ENCODE measurements at regions not wholly inside any gene's neighbourhood (a gene's known extent, or its start where the extent isn't known, plus 50 kb on each side); places are given as distances from the start of the nearest gene placed in this dataset.
"Not testable (repeated sequence)": the region's sequence is repeated elsewhere in the genome, so short reads cannot be mapped to it uniquely, and the experiment has no call there.

GRCh38 chr6:40152701-40153436 lies 218.6 kb upstream of the MOCS1 start:
- no peaks in the 10 kb centered on the region for H3K9me3 Mint-ChIP-seq
- no peak for DNase-seq
- H3K4me3 Mint-ChIP-seq: no peak overlapping the region
- no peaks in the 10 kb centered on the region for H3K4me1 Mint-ChIP-seq (ENCODE audit: low read depth)
- no peak for ATAC-seq
- H3K27me3 Mint-ChIP-seq (ENCODE audit: low read depth): peaks cover 5% of the 10 kb centered on the region
- no peaks in the 10 kb centered on the region for H3K36me3 Mint-ChIP-seq (ENCODE audit: insufficient read depth)

GRCh38 chr6:40152196-40152595 lies 217.9 kb upstream of the MOCS1 start:
- Mint-ChIP-seq H3K4me3 (no peak overlapping the region), H3K4me1 (ENCODE audit: low read depth) (no peaks in the 10 kb centered on the region), H3K36me3 (ENCODE audit: insufficient read depth) (no peaks in the 10 kb centered on the region), H3K27me3 (ENCODE audit: low read depth) (peaks cover 7% of the 10 kb centered on the region), H3K9me3 (no peaks in the 10 kb centered on the region)
- no peak for DNase-seq
- ATAC-seq: no peak

- no peak for ATAC-seq
- no peak for DNase-seq
- Mint-ChIP-seq H3K9me3 (no peaks in the 10 kb centered on the region), H3K36me3 (ENCODE audit: insufficient read depth) (no peaks in the 10 kb centered on the region), H3K27me3 (ENCODE audit: low read depth) (peaks cover 2% of the 10 kb centered on the region), H3K4me1 (ENCODE audit: low read depth) (no peaks in the 10 kb centered on the region), H3K4me3 (no peak overlapping the region)
Observed at GRCh38 chr6:40148882-40149573, 214.8 kb upstream of the MOCS1 start.

DNA sequence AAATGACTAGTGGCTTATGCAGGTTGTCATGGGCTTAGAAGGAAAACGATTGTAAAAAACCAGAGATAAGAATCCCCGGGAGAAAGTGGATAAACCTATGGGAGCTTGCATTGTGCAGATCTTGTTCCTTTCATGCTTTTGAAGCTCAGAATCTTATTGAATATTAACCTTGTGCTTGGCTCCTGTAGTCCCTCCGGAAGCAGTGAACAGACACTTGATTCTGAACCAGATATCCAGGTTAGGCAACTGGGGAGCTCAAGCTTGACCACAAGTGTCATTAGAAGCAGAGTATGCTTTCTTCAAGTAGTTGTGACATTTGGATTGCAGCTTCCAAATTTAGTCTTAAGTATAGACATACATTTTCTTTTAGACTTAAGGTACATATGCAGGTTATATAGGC lies 212.6 kb upstream of the MOCS1 start:
- Mint-ChIP-seq H3K4me1 (ENCODE audit: low read depth) (no peaks in the 10 kb centered on the region), H3K9me3 (no peaks in the 10 kb centered on the region), H3K36me3 (ENCODE audit: insufficient read depth) (no peaks in the 10 kb centered on the region), H3K4me3 (no peak overlapping the region), H3K27me3 (ENCODE audit: low read depth) (peaks cover 2% of the 10 kb centered on the region)
- no peak for ATAC-seq
- DNase-seq: no peak

- no peak for DNase-seq
- no peak overlapping the region for H3K4me3 Mint-ChIP-seq
- no peaks in the 10 kb centered on the region for H3K36me3 Mint-ChIP-seq (ENCODE audit: insufficient read depth)
- peaks cover 9% of the 10 kb centered on the region for H3K9me3 Mint-ChIP-seq
- H3K4me1 Mint-ChIP-seq (ENCODE audit: low read depth): no peaks in the 10 kb centered on the region
- peaks cover 2% of the 10 kb centered on the region for H3K27me3 Mint-ChIP-seq (ENCODE audit: low read depth)
- no peak for ATAC-seq
Observed at GRCh38 chr6:40139447-40139846, 205.2 kb upstream of the MOCS1 start.

DNA sequence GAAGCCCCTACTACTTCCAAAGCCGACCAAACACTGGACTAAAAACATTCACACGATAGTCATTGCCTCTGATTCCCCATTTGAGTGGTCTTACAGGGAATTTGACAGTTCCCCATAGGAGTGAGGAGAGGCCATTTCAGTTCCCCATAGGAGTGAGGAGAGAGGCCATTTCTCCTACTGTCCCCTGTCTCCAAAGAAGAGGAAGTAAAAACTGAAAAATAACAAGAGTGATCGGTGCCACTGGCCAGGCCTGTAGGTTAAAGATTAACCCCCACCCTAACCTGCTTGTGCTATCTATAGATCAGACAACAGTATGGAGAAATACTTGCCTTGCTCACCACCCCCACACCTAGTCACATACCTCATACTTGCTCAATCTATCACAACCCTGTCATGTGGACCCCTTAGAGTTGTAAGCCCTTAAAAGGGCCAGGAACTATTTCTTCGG lies 204.0 kb upstream of the MOCS1 start:
- Mint-ChIP-seq H3K36me3 (ENCODE audit: insufficient read depth) (no peaks in the 10 kb centered on the region), H3K9me3 (peaks cover 10% of the 10 kb centered on the region), H3K4me1 (ENCODE audit: low read depth) (no peaks in the 10 kb centered on the region), H3K27me3 (ENCODE audit: low read depth) (peaks cover 2% of the 10 kb centered on the region), H3K4me3 (no peak overlapping the region)
- DNase-seq: no peak
- no peak for ATAC-seq

DNA sequence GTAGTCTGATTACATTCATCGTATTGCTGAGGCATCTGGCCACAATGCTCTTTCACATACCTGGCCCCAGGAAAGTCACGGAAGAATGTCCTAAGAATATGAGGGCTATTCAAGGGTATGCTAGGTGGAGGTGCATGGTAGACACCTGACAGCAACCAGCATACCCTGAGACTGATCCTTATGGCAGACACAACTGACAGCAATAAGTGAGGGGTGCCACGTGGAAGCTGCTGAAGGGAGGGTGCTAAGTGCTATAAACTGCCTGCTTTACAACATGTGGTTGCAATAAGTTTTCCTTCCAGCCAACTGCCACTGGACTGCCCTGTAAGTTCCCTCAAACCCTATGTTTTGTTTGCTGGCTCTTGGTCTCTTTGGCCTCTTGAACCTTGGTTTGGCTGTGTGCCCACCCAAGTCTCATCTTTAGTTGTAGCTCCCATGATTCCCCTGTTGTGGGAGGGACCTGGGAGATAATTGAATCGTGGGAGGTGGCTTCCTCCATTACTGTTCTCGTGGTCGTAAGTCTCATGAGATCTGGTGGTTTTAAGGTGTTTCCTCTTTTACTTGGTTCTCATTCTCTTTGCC lies 201.3 kb upstream of the MOCS1 start:
- no peak for DNase-seq
- Mint-ChIP-seq H3K4me1 (ENCODE audit: low read depth) (no peaks in the 10 kb centered on the region), H3K36me3 (ENCODE audit: insufficient read depth) (no peaks in the 10 kb centered on the region), H3K4me3 (no peak overlapping the region), H3K27me3 (ENCODE audit: low read depth) (no peaks in the 10 kb centered on the region), H3K9me3 (peaks cover 10% of the 10 kb centered on the region)
- ATAC-seq: no peak

GRCh38 chr6:40133981-40134380 lies 199.7 kb upstream of the MOCS1 start:
- ATAC-seq; H3K4me3 Mint-ChIP-seq; H3K9me3 Mint-ChIP-seq; H3K27me3 Mint-ChIP-seq (ENCODE audit: low read depth); H3K36me3 Mint-ChIP-seq (ENCODE audit: insufficient read depth); H3K4me1 Mint-ChIP-seq (ENCODE audit: low read depth); DNase-seq: not testable (repeated sequence)

- H3K9me3 Mint-ChIP-seq: peaks cover 10% of the 10 kb centered on the region
- ATAC-seq (no peak), DNase-seq (no peak)
- no peaks in the 10 kb centered on the region for H3K36me3 Mint-ChIP-seq (ENCODE audit: insufficient read depth)
- no peak overlapping the region for H3K4me3 Mint-ChIP-seq
- H3K4me1 Mint-ChIP-seq (ENCODE audit: low read depth): no peaks in the 10 kb centered on the region
- no peaks in the 10 kb centered on the region for H3K27me3 Mint-ChIP-seq (ENCODE audit: low read depth)
Observed at GRCh38 chr6:40131675-40132074, 197.4 kb upstream of the MOCS1 start.

GRCh38 chr6:40128127-40128526 lies 193.9 kb upstream of the MOCS1 start:
- ATAC-seq: no peak
- no peak for DNase-seq
- Mint-ChIP-seq H3K36me3 (ENCODE audit: insufficient read depth) (no peaks in the 10 kb centered on the region), H3K4me3 (no peak overlapping the region), H3K9me3 (no peaks in the 10 kb centered on the region), H3K27me3 (ENCODE audit: low read depth) (no peaks in the 10 kb centered on the region), H3K4me1 (ENCODE audit: low read depth) (no peaks in the 10 kb centered on the region)

- ATAC-seq (no peak), DNase-seq (no peak)
- Mint-ChIP-seq H3K4me1 (ENCODE audit: low read depth) (no peaks in the 10 kb centered on the region), H3K9me3 (no peaks in the 10 kb centered on the region), H3K36me3 (ENCODE audit: insufficient read depth) (no peaks in the 10 kb centered on the region), H3K4me3 (no peak overlapping the region), H3K27me3 (ENCODE audit: low read depth) (no peaks in the 10 kb centered on the region)
Observed at GRCh38 chr6:40125680-40126394, 191.6 kb upstream of the MOCS1 start.

DNA sequence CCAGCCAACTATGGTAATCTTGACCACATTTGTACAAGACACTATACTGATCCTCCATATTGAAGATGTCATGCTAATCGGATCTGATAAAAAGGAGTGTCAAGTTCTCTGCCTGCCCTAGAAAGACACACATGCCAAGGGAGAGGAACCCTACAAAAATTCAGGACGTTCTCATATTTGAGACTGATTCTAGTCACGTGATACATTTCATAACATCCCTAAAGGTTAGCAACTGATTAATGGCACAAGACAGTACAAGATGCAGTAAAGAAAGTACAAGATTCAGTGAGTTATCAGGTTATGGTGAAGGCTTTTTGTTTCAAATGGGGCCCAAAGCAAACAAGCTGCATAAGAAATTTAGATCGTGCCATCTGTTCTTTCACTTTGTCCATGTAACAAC lies 190.7 kb upstream of the MOCS1 start:
- no peaks in the 10 kb centered on the region for H3K27me3 Mint-ChIP-seq (ENCODE audit: low read depth)
- no peaks in the 10 kb centered on the region for H3K9me3 Mint-ChIP-seq
- no peaks in the 10 kb centered on the region for H3K4me1 Mint-ChIP-seq (ENCODE audit: low read depth)
- H3K36me3 Mint-ChIP-seq (ENCODE audit: insufficient read depth): no peaks in the 10 kb centered on the region
- ATAC-seq (no peak), DNase-seq (no peak)
- no peak overlapping the region for H3K4me3 Mint-ChIP-seq

GRCh38 chr6:40116832-40117231 lies 182.6 kb upstream of the MOCS1 start:
- no peaks in the 10 kb centered on the region for H3K36me3 Mint-ChIP-seq (ENCODE audit: insufficient read depth)
- H3K4me3 Mint-ChIP-seq: no peak overlapping the region
- peaks cover 4% of the 10 kb centered on the region for H3K27me3 Mint-ChIP-seq (ENCODE audit: low read depth)
- DNase-seq: no peak
- no peaks in the 10 kb centered on the region for H3K9me3 Mint-ChIP-seq
- ATAC-seq: no peak
- no peaks in the 10 kb centered on the region for H3K4me1 Mint-ChIP-seq (ENCODE audit: low read depth)

GRCh38 chr6:40112350-40112749 lies 178.1 kb upstream of the MOCS1 start:
- H3K36me3 Mint-ChIP-seq (ENCODE audit: insufficient read depth): no peaks in the 10 kb centered on the region
- no peaks in the 10 kb centered on the region for H3K4me1 Mint-ChIP-seq (ENCODE audit: low read depth)
- ATAC-seq: no peak
- no peak overlapping the region for H3K4me3 Mint-ChIP-seq
- H3K9me3 Mint-ChIP-seq: no peaks in the 10 kb centered on the region
- peaks cover 4% of the 10 kb centered on the region for H3K27me3 Mint-ChIP-seq (ENCODE audit: low read depth)
- DNase-seq: no peak

Measured in activated T-cell treated with anti-CD3 and anti-CD28 coated beads, Interleukin-2, amount 50 U/mL, for 4 hours (primary cell).